ENCODE measurements at regions not wholly inside any gene's neighbourhood (a gene's known extent, or its start where the extent isn't known, plus 50 kb on each side); places are given as distances from the start of the nearest gene placed in this dataset.

GRCh38 chr5:113937301-113937700 lies 423.8 kb downstream of the YTHDC2 start:
- no peaks in the 10 kb centered on the region for H3K4me1 ChIP-seq
- no peak for TF ChIP-seq CTCF (IDR thresholded peaks at IDR 0.05)
- intact Hi-C loops (cut with DNase I; ENCODE audit: low total_unique reads): no loop called here

DNA sequence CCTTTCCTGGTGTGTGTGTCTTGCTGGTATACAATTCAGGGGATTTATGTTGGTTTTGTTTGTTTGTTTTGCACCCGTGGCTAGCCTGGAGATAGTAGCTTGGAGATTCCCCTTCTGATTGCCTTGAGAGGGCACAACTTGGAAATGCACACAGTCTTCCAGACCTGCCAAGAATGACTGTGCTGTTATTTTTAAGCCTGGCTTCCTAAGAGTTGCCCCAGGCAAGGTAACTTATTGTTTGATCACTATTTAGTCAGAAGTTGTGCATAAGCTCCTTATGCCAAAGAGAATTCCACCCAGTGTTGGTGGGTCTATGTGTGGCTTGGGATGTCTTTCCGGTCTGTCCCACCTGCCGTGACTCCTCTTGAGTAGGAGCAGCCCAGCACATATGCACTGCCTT lies 421.9 kb upstream of the KCNN2 start:
- Histone ChIP-seq H3K36me3 (no peaks in the 10 kb centered on the region), H3K27ac (no peak overlapping the region), H3K9me3 (no peaks in the 10 kb centered on the region), H3K4me1 (no peaks in the 10 kb centered on the region), H3K27me3 (no peaks in the 10 kb centered on the region), H3K4me3 (no peak overlapping the region)
- no peak for TF ChIP-seq CTCF (IDR thresholded peaks at IDR 0.05)
- intact Hi-C loops (cut with DNase I; ENCODE audit: low total_unique reads): no loop called here
- DNase-seq: no peak

More at GRCh38 chr5:113937301-113937700, 423.8 kb downstream of the YTHDC2 start:
- H3K27me3 ChIP-seq: no peaks in the 10 kb centered on the region
- no peak overlapping the region for H3K4me3 ChIP-seq
- DNase-seq: no peak
- no peaks in the 10 kb centered on the region for H3K36me3 ChIP-seq
- H3K27ac ChIP-seq: no peak overlapping the region
- H3K9me3 ChIP-seq: no peaks in the 10 kb centered on the region

- H3K27me3 ChIP-seq: no peaks in the 10 kb centered on the region
- no peaks in the 10 kb centered on the region for H3K4me1 ChIP-seq
- DNase-seq: no peak
- intact Hi-C loops (cut with DNase I; ENCODE audit: low total_unique reads): no loop called here
- no peak for TF ChIP-seq CTCF (IDR thresholded peaks at IDR 0.05)
- no peaks in the 10 kb centered on the region for H3K36me3 ChIP-seq
- no peaks in the 10 kb centered on the region for H3K9me3 ChIP-seq
- no peak overlapping the region for H3K27ac ChIP-seq
- no peak overlapping the region for H3K4me3 ChIP-seq
Observed at GRCh38 chr5:113950186-113950585, 411.7 kb upstream of the KCNN2 start.

DNA sequence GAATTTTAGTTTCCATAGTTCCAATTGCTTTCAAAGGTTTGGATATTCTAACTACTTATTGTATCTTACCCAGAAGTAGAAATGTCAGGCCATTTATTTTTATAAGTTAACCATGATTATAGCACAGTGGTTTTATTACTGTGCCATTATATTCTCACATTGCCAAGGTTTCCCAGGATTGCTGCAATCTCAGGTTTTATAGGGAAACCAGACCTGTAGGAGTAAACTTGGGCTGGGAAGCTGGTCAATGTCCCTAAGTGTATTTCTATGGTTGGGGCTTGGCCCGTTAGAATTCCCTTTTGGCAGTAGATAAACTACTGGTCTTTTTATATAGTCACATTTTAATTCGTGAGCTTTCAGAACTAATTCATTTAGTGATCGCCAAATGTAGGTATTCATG lies 396.6 kb upstream of the KCNN2 start:
- intact Hi-C loops (cut with DNase I; ENCODE audit: low total_unique reads): no loop called here
- no peak overlapping the region for H3K4me3 ChIP-seq
- no peaks in the 10 kb centered on the region for H3K4me1 ChIP-seq
- H3K27me3 ChIP-seq: no peaks in the 10 kb centered on the region
- DNase-seq: no peak
- no peak overlapping the region for H3K27ac ChIP-seq
- H3K9me3 ChIP-seq: no peaks in the 10 kb centered on the region
- no peak for TF ChIP-seq CTCF (IDR thresholded peaks at IDR 0.05)
- H3K36me3 ChIP-seq: no peaks in the 10 kb centered on the region

GRCh38 chr5:113969901-113970300 lies 392.0 kb upstream of the KCNN2 start:
- DNase-seq: no peak

More at GRCh38 chr5:113969901-113970300, 392.0 kb upstream of the KCNN2 start:
- no peaks in the 10 kb centered on the region for H3K36me3 ChIP-seq
- no peaks in the 10 kb centered on the region for H3K4me1 ChIP-seq
- H3K27ac ChIP-seq: no peak overlapping the region
- H3K4me3 ChIP-seq: no peak overlapping the region
- H3K9me3 ChIP-seq: no peaks in the 10 kb centered on the region
- no peak for TF ChIP-seq CTCF (IDR thresholded peaks at IDR 0.05)
- intact Hi-C loops (cut with DNase I; ENCODE audit: low total_unique reads): no loop called here
- no peaks in the 10 kb centered on the region for H3K27me3 ChIP-seq
